Neural cell (in vitro differentiated cells): ENCODE measurements at regions not wholly inside any gene's neighbourhood (a gene's known extent, or its start where the extent isn't known, plus 50 kb on each side); places are given as distances from the start of the nearest gene placed in this dataset.

Experiments used
- H2AFZ ChIP-seq: fragments of 200-600, 300-800 bp; sonication (generic), shearing (Covaris generic); 2 replicates; pipeline ENCODE4 v1.6.0; 2014; ENCODE audit warnings: low read depth, mild to moderate bottlenecking, antibody characterized with exemption, low read length, moderate library complexity
- H3F3A ChIP-seq: fragments of 200-600 bp; shearing (Covaris generic); 2 replicates; pipeline ENCODE4 v1.6.1; 2016; ENCODE audit warnings: mild to moderate bottlenecking, moderate library complexity, mixed read lengths, antibody characterized with exemption, low read length; ENCODE audit not compliant: insufficient read depth, poor library complexity, severe bottlenecking
- H3K27ac ChIP-seq: fragments of 200-600, 300-800 bp; sonication (generic), shearing (Covaris generic); 2 replicates; pipeline ENCODE4 v1.5.1; 2014; ENCODE audit warnings: mild to moderate bottlenecking, low read length, moderate library complexity
- H3K27me3 ChIP-seq: fragments of 300-800, 200-600 bp; sonication (generic), shearing (Covaris generic); 2 replicates; pipeline ENCODE4 v1.6.0; 2014; ENCODE audit warnings: mild to moderate bottlenecking, low read depth, low read length, moderate library complexity; ENCODE audit not compliant: insufficient read depth
- H3K36me3 ChIP-seq: fragments of 300-800, 200-600 bp; sonication (generic), shearing (Covaris generic); 2 replicates; pipeline ENCODE4 v1.5.1; 2014; ENCODE audit warnings: mild to moderate bottlenecking, antibody characterized with exemption, low read length, moderate library complexity; ENCODE audit not compliant: insufficient read depth
- H3K4me2 ChIP-seq: fragments of 300-800, 200-600 bp; sonication (generic), shearing (Covaris generic); 2 replicates; pipeline ENCODE4 v1.6.0; 2014; ENCODE audit warnings: mild to moderate bottlenecking, low read length
- H3K4me3 ChIP-seq: fragments of 300-800, 200-600 bp; sonication (generic), shearing (Covaris generic); 2 replicates; pipeline ENCODE4 v1.5.1; 2014; ENCODE audit warnings: mild to moderate bottlenecking, low read length, moderate library complexity
- H3K79me2 ChIP-seq: fragments of 200-600 bp; shearing (Covaris generic); replicated peaks from 2 replicates; pipeline ENCODE4 v1.6.0; 2014; ENCODE audit warnings: mild to moderate bottlenecking, low read length, moderate library complexity; ENCODE audit not compliant: insufficient read depth
- H3K9ac ChIP-seq: fragments of 300-800, 200-600 bp; sonication (generic), shearing (Covaris generic); 2 replicates; pipeline ENCODE4 v1.6.1; 2016; ENCODE audit warnings: mild to moderate bottlenecking, low read length, mixed read lengths
- H3K9me2 ChIP-seq: fragments of 200-600 bp; shearing (Covaris generic); 2 replicates; pipeline ENCODE4 v1.6.1; 2016; ENCODE audit warnings: mild to moderate bottlenecking, low read length, mixed read lengths; ENCODE audit not compliant: insufficient read depth
- H3K9me3 ChIP-seq: fragments of 200-600, 300-800 bp; sonication (generic), shearing (Covaris generic); 2 replicates; pipeline ENCODE4 v1.6.1; 2016; ENCODE audit warnings: mild to moderate bottlenecking, mixed run types, low read length, moderate library complexity, mixed read lengths
- H4K20me1 ChIP-seq: fragments of 200-600 bp; shearing (Covaris generic); 2 replicates; pipeline ENCODE4 v1.6.1; 2016; ENCODE audit warnings: mild to moderate bottlenecking, mixed run types; ENCODE audit not compliant: insufficient read depth
- CTCF ChIP-seq: fragments of 450-650 bp; IDR thresholded peaks from 2 replicates; pipeline ENCODE4 v1.5.1; 2014; ENCODE audit warnings: antibody characterized with exemption, mild to moderate bottlenecking, moderate library complexity; ENCODE audit not compliant: poor library complexity, severe bottlenecking
- EP300 ChIP-seq: fragments of 450-650 bp; conservative IDR thresholded peaks from 2 replicates; pipeline ENCODE4 v1.6.1; 2014; ENCODE audit warnings: antibody characterized with exemption, mild to moderate bottlenecking, moderate library complexity; ENCODE audit not compliant: poor library complexity, severe bottlenecking
- EZH2 ChIP-seq: fragments of 200-600, 300-800 bp; shearing (Covaris generic), sonication (generic); IDR thresholded peaks from 2 replicates; pipeline ENCODE4 v1.6.1; 2014; ENCODE audit warnings: antibody characterized with exemption, low read length, borderline replicate concordance, mild to moderate bottlenecking; ENCODE audit not compliant: insufficient read depth, poor library complexity, severe bottlenecking
- MXI1 ChIP-seq: fragments of 450-650 bp; conservative IDR thresholded peaks from 2 replicates; pipeline ENCODE4 v1.6.1; 2014; ENCODE audit warnings: antibody characterized with exemption, mild to moderate bottlenecking; ENCODE audit not compliant: poor library complexity, severe bottlenecking
- POLR2AphosphoS5 ChIP-seq: IDR thresholded peaks from 2 replicates; pipeline ENCODE4 v1.6.1; 2012
- RAD21 ChIP-seq: fragments of 450-650 bp; conservative IDR thresholded peaks from 2 replicates; pipeline ENCODE4 v1.6.1; 2014; ENCODE audit warnings: antibody characterized with exemption, mild to moderate bottlenecking, moderate library complexity
- SMC3 ChIP-seq: fragments of 450-650 bp; conservative IDR thresholded peaks from 2 replicates; pipeline ENCODE4 v1.6.1; 2014; ENCODE audit warnings: antibody characterized with exemption, mild to moderate bottlenecking, moderate library complexity; ENCODE audit not compliant: poor library complexity
- TAF1 ChIP-seq: IDR thresholded peaks from 2 replicates; pipeline ENCODE4 v1.6.1; 2012; ENCODE audit warnings: low read depth
- TF ChIP-seq, protein P1 (sequence below): IDR thresholded peaks from 2 replicates; pipeline ENCODE4 v1.6.1; 2012; ENCODE audit warnings: borderline replicate concordance

DNA sequence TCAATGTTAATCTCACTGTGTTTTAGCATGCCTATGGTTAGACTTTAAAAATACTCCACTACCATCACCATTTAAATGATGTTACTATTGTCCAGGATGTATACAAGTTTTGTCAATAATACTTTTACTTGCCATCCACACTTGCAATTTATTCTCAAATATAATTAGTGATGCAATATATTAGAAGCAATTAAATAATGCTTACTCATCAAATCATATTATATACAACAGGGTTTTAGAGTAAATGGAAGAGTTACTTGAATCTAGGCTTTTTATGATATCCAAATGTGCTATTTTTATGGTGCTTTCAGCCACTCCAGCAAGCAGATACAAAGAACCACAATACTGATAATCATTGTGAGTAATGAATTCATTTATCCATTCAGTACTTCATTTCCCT, 461.1 kb downstream of the TMEM182 start:
- no peak overlapping the region for H2AFZ ChIP-seq
- H3K4me2 ChIP-seq: no peak overlapping the region
- H3F3A ChIP-seq: no peaks in the 10 kb centered on the region
- no peaks in the 10 kb centered on the region for H4K20me1 ChIP-seq
- H3K9me2 ChIP-seq: no peaks in the 10 kb centered on the region
- no peaks in the 10 kb centered on the region for H3K27me3 ChIP-seq
- H3K4me3 ChIP-seq: no peak overlapping the region
- no peaks in the 10 kb centered on the region for H3K79me2 ChIP-seq
- H3K9me3 ChIP-seq: no peaks in the 10 kb centered on the region
- TF ChIP-seq SMC3 (no peak), CTCF (no peak), EZH2 (no peak), MXI1 (no peak), TAF1 (no peak), RAD21 (no peak), POLR2AphosphoS5 (no peak), EP300 (no peak)
- TF ChIP-seq, protein P1, sequence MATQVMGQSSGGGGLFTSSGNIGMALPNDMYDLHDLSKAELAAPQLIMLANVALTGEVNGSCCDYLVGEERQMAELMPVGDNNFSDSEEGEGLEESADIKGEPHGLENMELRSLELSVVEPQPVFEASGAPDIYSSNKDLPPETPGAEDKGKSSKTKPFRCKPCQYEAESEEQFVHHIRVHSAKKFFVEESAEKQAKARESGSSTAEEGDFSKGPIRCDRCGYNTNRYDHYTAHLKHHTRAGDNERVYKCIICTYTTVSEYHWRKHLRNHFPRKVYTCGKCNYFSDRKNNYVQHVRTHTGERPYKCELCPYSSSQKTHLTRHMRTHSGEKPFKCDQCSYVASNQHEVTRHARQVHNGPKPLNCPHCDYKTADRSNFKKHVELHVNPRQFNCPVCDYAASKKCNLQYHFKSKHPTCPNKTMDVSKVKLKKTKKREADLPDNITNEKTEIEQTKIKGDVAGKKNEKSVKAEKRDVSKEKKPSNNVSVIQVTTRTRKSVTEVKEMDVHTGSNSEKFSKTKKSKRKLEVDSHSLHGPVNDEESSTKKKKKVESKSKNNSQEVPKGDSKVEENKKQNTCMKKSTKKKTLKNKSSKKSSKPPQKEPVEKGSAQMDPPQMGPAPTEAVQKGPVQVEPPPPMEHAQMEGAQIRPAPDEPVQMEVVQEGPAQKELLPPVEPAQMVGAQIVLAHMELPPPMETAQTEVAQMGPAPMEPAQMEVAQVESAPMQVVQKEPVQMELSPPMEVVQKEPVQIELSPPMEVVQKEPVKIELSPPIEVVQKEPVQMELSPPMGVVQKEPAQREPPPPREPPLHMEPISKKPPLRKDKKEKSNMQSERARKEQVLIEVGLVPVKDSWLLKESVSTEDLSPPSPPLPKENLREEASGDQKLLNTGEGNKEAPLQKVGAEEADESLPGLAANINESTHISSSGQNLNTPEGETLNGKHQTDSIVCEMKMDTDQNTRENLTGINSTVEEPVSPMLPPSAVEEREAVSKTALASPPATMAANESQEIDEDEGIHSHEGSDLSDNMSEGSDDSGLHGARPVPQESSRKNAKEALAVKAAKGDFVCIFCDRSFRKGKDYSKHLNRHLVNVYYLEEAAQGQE: no peak
- H3K36me3 ChIP-seq: no peaks in the 10 kb centered on the region
- H3K27ac ChIP-seq: no peak overlapping the region
- H3K9ac ChIP-seq: no peak overlapping the region

- no peaks in the 10 kb centered on the region for H3F3A ChIP-seq
- no peaks in the 10 kb centered on the region for H3K9me3 ChIP-seq
- no peak overlapping the region for H3K27ac ChIP-seq
- H3K4me2 ChIP-seq: no peak overlapping the region
- H3K9me2 ChIP-seq: no peaks in the 10 kb centered on the region
- H2AFZ ChIP-seq: no peak overlapping the region
- H3K27me3 ChIP-seq: peaks cover 5% of the 10 kb centered on the region
- H3K36me3 ChIP-seq: no peaks in the 10 kb centered on the region
- TF ChIP-seq CTCF (no peak), TAF1 (no peak), MXI1 (no peak), POLR2AphosphoS5 (peak; percentile 65), EZH2 (no peak), EP300 (peak; percentile 88), RAD21 (no peak)
- TF ChIP-seq, protein P1: no peak
- no peaks in the 10 kb centered on the region for H4K20me1 ChIP-seq
- no peaks in the 10 kb centered on the region for H3K79me2 ChIP-seq
- H3K4me3 ChIP-seq: no peak overlapping the region
- H3K9ac ChIP-seq: no peak overlapping the region
Observed at GRCh38 chr2:103230796-103231195, 469.0 kb downstream of the TMEM182 start.
